Right renal pelvis (tissue), 4 donors: ENCODE measurements at regions not wholly inside any gene's neighbourhood (a gene's known extent, or its start where the extent isn't known, plus 50 kb on each side); places are given as distances from the start of the nearest gene placed in this dataset.
"Not testable (repeated sequence)": the region's sequence is repeated elsewhere in the genome, so short reads cannot be mapped to it uniquely, and the experiment has no call there.

Experiments used
- DNase-seq, 4 donors: peaks; one replicate each; pipeline ENCODE4 v3.0.0-alpha.2; 2013; ENCODE audit warnings: low read depth in 4 of 4, low spot score in 3 of 4, missing footprints in 1 of 4

DNA sequence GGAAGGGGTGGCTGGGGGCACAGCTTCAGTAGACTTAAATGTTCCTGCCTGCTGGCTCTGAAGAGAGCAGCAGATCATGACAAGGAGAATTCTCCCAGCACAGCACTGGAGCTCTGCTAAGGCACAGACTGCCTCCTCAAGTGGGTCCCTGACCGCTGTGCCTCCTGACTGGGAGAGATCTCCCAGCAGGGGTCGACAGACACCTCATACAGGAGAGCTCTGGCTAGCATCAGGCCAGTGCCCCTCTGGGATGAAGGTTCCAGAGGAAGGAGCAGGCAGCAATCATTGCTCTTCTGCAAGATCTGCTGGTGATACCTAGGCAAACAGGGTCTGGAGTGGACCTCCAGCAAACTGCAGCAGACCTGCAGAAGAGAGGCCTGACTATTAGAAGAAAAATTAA lies 877.5 kb upstream of the CRIM1 start:
- not testable (repeated sequence) for DNase-seq

DNA sequence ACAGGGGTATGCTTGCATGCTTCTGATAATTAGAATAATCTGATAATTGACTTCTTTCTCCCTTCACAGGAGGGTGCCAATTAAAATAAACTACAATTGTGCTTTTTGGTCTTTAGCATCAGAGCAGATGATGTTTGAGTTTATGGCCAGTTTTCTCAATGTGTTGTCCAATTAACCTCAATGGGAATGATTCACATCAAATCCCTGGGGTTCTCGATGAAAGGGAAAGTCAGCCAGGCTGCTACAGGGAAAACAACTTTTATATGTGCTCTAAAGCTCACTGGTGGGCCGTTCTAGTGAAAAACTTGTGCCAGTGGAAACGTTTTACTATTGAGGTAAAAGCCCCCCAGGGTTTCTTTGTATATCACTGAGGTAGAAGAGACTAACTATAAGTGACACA lies 887.3 kb upstream of the CRIM1 start:
- DNase-seq = no peak

- no peak for DNase-seq
These were observed 891.6 kb upstream of the CRIM1 start for GRCh38 chr2:35463805-35464596.

GRCh38 chr2:35462226-35462998 lies 893.2 kb upstream of the CRIM1 start:
- DNase-seq = no peak

DNA sequence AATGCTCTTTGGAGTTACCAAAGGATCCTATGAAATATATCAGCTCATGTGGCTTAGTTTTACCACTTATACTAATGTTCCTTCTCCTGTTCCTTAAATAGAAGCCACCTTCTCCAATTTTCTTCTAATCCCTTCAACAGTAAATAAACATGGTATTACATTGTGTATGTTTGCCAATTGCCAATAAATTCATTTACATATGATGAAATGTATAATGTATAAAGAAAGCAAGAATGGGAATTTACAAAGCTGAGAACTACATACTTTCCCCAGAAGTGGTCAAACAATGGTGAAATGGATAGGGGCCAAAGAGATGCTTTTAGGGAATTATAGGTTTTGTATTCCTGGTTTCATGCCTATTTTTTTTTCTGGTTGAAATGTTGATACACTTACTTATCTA lies 894.2 kb upstream of the CRIM1 start:
- no peak for DNase-seq

GRCh38 chr2:35454966-35455638 lies 900.5 kb upstream of the CRIM1 start:
- DNase-seq = no peak

DNA sequence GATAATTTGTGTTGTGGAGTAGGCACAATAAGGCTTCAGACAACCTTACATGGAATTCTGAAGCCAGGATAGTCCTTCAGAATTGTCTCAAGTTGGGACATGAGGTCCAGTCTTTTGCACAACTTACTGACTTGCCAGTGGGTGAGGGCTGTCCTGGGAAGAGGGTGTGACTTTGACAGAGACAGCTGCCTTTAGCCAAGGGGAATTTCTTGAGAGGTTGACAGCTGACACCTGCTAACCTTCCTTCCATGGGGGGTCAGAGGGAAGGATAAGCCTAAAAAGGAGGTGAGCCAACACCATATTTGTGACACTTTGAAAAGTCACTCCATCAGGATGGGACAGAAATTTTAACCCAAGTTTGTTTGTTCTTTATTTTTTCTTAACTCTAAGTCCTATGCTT lies 907.8 kb upstream of the CRIM1 start:
- DNase-seq = no peak

DNA sequence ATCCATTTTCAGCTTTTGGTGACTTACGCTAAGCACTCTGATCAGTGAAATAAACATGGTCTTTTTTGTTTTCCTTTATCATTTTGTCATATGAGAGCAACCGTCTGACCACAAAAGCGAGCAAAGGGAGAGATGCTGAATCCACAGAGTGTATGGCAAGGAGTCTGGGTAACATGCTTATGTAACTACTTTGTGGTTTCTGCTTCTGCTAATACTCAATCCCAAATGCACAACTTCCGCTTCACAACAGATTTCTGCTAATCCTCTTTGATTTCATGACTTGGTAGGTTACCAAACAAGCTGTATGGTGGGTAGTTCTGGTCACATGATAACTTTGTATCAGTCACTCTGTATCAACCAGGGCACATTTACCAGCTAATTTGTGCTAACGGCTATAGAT lies 908.4 kb upstream of the CRIM1 start:
- no peak for DNase-seq

DNA sequence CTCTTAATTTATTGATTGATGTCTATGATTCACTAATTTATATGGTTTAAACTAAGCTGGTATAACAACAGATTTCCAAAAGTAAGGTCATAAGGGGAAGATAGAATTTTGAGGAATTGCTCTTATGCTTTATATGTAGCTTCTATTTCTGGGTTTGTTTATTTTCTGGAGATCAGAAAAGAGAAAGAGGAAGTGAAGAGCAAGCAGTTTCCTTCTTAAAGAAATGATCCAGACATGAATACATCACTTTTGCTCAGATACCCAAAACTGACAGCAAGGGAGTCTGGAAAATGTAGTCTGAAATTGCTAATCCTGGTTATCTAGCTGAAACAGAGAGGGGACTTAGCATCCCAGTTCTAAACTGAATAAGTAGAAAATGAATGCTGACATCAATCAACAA lies 912.5 kb upstream of the CRIM1 start:
- DNase-seq = no peak

DNA sequence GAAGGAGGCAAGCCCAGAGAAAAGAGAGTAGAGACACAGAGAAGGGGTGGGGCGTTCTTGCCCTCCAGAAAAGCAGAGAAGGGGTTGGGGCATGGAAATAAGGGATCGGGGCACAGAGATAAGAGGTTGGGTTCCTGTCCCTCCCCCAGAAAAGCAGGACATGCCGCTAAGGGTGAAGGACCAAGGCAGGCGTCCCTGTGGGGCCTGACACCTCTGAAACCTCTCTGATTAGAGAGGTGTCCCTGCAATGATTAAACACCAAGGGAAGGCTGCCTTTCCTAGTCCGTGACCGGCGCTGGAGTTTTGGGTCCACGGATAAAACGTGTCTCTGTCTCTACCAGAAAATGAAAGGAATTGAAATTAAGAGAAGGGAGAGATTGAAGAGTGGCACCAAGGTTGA lies 914.0 kb upstream of the CRIM1 start:
- not testable (repeated sequence) for DNase-seq

DNA sequence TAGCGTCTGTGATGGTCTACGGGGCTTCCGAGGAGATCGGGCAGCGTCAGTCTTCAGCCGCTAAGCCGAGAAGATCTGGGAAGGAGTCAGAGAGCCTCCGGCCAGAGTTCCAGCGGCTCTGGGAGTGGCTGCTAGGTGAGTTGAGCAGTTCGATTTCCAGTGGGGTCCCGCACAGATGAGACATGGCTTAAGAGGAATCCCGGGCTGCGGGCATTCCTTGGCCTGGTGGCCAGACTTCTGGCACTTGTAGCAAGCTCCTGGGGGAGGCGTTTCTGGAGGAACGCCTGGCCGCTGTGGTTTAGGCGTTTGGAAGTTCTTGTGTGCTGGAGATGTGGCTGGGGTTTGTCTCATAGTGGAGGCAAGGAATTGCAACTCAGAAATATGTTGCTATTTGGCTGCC lies 915.3 kb upstream of the CRIM1 start:
- not testable (repeated sequence) for DNase-seq

DNA sequence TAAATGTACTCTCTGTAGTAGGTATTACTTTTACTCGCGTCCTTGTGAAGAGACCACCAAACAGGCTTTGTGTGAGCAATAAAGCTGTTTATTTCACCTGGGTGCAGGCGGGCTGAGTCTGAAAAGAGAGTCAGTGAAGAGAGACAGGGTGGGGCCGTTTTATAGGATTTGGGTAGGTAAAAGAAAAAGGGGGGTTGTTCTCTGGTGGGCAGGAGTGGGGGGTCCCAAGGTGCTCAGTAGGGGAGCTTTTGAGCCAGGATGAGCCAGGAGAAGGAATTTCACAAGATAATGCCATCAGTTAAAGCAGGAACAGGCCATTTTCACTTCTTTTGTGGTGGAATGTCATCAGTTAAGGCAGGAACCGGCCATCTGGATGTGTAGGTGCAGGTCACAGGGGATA lies 918.7 kb upstream of the CRIM1 start:
- not testable (repeated sequence) for DNase-seq

GRCh38 chr2:35428548-35428947 lies 927.0 kb upstream of the CRIM1 start:
- DNase-seq = peak in 2 of 4 donors; percentile 4 to 18

DNA sequence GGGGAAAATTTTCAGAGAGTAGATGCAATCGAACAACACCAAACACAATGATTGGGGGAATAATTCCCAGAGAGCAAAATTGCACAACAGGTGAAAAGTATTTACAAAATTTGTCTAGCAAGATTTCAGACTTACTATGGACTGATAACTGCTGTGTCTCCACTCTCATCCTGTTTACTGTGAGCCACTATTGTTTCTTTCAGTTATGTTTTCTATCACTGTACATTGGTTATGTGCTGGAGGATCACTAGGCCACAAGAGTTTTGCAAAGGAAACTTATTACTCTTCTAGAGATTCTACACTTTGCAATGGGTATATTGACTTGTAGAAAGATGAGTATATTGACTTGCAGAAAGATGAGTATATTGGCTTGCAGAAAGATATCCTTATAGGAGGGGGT lies 934.1 kb upstream of the CRIM1 start:
- DNase-seq = no peak

DNA sequence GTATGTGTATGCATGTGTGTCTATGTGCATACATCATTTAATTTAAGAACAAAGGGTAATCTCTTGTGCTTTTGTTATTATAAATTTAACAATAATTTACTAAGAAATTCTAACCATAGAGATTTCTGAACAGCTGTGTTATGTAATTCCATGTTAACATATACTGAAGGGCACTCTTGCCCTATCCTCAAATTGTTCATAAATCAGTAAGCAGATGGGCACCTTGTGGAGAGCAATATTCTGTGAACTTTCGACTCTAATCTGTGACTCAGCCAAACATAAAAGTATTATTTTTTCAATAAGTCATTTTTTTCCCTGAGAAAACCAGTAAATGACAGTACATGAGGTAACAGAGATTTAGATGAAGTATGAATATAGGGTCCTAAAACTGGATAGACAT lies 938.3 kb upstream of the CRIM1 start:
- DNase-seq = no peak

DNA sequence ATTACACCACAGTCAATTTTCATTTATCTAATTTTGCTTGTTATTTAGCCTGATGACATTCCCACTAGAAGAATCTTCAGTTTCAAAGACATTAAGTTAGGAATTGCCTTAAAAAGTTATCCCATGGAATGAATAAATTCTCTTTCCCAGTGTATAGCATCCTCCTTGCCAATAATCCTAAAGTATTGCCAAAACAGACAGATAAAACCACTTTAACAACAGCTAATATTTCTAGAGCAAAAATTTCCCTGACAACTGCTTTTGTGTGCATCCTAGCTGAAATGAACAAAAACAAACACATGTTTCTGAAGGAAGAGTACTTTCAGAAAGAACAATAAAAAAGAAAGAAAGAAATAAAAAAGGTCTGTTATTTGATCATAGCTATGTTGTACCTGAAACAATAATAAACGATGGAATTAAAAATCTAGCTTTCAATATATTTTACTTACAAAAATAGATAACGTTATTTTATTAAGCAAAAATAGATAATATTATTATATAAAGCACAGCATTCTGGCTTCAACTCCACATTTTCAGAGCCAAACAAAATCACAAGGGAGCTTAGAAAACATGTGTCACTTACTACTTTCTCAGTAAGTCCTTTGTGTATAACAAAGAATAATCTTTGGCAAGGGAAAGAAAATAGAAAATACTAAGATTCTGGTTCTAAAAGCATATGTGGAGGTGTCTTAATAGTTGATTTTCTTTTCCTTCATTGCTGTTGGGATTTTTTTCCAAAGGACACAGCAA lies 939.0 kb upstream of the CRIM1 start:
- no peak for DNase-seq

GRCh38 chr2:35415942-35416341 lies 939.6 kb upstream of the CRIM1 start:
- no peak for DNase-seq

- no peak for DNase-seq
These were observed 940.3 kb upstream of the CRIM1 start for GRCh38 chr2:35415282-35415681.

GRCh38 chr2:35410431-35411061 lies 945.0 kb upstream of the CRIM1 start:
- DNase-seq = peak; percentile 10 to 30 (median 25)

- DNase-seq = no peak
These were observed 945.8 kb upstream of the CRIM1 start for GRCh38 chr2:35409762-35410161.
